Right cardiac atrium (tissue), 5 donors: ENCODE measurements at regions not wholly inside any gene's neighbourhood (a gene's known extent, or its start where the extent isn't known, plus 50 kb on each side); places are given as distances from the start of the nearest gene placed in this dataset.
"Not testable (repeated sequence)": the region's sequence is repeated elsewhere in the genome, so short reads cannot be mapped to it uniquely, and the experiment has no call there.

Source experiments
- ATAC-seq, 2 donors: fragments of 200-7000 bp; cut with Tn5 transposase; one replicate each; pipeline versions ENCODE4 v1.8.0 to v1.9.1; 2020; ENCODE audit warnings: moderate library complexity in 2 of 2, mild to moderate bottlenecking in 1 of 2
- DNase-seq, 3 donors: peaks; one replicate each; pipeline ENCODE4 v3.0.0-alpha.2; 2020
- H3K27ac ChIP-seq: one replicate; pipeline ENCODE4 v1.5.1; 2013; ENCODE audit warnings: mild to moderate bottlenecking, low read length, control low read depth, moderate library complexity
- H3K27me3 ChIP-seq: one replicate; pipeline ENCODE4 v1.6.1; 2013; ENCODE audit not compliant: control insufficient read depth, insufficient read depth
- H3K4me1 ChIP-seq: one replicate; pipeline ENCODE4 v1.6.1; 2013; ENCODE audit warnings: low read length; ENCODE audit not compliant: control insufficient read depth, insufficient read depth
- H3K4me3 ChIP-seq: one replicate; pipeline ENCODE4 v1.5.1; 2013; ENCODE audit warnings: low read length, control low read depth
- H3K9me3 ChIP-seq: one replicate; pipeline ENCODE4 v1.6.1; 2013; ENCODE audit warnings: low read length; ENCODE audit not compliant: control insufficient read depth
- WGBS: extraction: QIAGEN DNeasy Blood & Tissue Kit; methylation state at CpG from one replicate; pipeline ENCODE4 v1.1.7; 2013; 5-methylcytosine and 5-hydroxymethylcytosine counted together
- intact Hi-C, 4 donors: fragments of 100-400 bp; cut with DNase I; formaldehyde crosslinking; loops; one replicate each; pipeline versions ENCODE4 v1.11.0 to v1.14.0; 2022 to 2023
- donor health status: healthy with polysubstance abuse.
- donor health status: DM: no; HTN: yes; CAD: no.
- donor health status: DM: no; HTN: no; CAD: no.
- donor health status: DM: no; HTN: yes; CAD: no; lungs with severe emphysema.
- donor health status: DM: yes; HTN: yes; CAD: no.

GRCh38 chr16:25403852-25404251 lies 146.2 kb upstream of the ZKSCAN2 start:
- Histone ChIP-seq H3K4me1 (no peaks in the 10 kb centered on the region), H3K9me3 (no peaks in the 10 kb centered on the region), H3K27me3 (no peaks in the 10 kb centered on the region), H3K27ac (no peak overlapping the region), H3K4me3 (no peak overlapping the region)
- intact Hi-C loops, result no loop called here
- no peak for ATAC-seq
- WGBS, result 85% methylated on average over 1 of the region's 1 CpG
- no peak for DNase-seq

GRCh38 chr16:25395528-25395927 lies 137.9 kb upstream of the ZKSCAN2 start:
- Histone ChIP-seq H3K4me3 (no peak overlapping the region), H3K27me3 (no peaks in the 10 kb centered on the region), H3K4me1 (no peaks in the 10 kb centered on the region), H3K27ac (no peak overlapping the region), H3K9me3 (no peaks in the 10 kb centered on the region)
- ATAC-seq (no peak), DNase-seq (no peak)
- intact Hi-C loops, result no loop called here

DNA sequence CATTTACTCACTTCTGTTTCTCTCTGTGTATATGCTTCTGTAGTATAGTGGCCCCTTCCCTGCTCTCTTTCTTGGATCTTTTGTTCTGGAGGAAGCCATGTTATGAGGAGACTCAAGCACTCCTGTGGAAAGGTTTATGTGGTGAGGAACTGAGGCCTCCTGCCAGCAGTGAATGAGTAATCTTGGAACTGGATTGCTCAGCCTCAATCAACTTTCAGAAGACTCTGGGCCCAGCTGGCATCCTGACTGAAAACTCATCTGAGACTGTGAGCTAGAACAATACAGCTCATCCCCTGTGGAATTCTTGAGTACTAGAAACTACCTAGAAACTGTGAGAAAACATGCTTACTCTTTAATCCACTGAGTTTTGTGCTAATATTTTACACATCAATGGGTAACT lies 133.1 kb upstream of the ZKSCAN2 start:
- Histone ChIP-seq H3K27me3 (no peaks in the 10 kb centered on the region), H3K27ac (no peak overlapping the region), H3K9me3 (no peaks in the 10 kb centered on the region), H3K4me1 (no peaks in the 10 kb centered on the region), H3K4me3 (no peak overlapping the region)
- ATAC-seq (no peak), DNase-seq (no peak)
- intact Hi-C loops, result no loop called here

GRCh38 chr16:25374556-25374955 lies 116.9 kb upstream of the ZKSCAN2 start:
- no peak overlapping the region for H3K4me3 ChIP-seq
- H3K27me3 ChIP-seq, result no peaks in the 10 kb centered on the region
- H3K9me3 ChIP-seq, result no peaks in the 10 kb centered on the region
- no peak for DNase-seq
- no peak for ATAC-seq
- no peaks in the 10 kb centered on the region for H3K4me1 ChIP-seq
- intact Hi-C loops, result no loop called here
- no peak overlapping the region for H3K27ac ChIP-seq
- 32% methylated on average over 4 of the region's 4 CpGs for WGBS

DNA sequence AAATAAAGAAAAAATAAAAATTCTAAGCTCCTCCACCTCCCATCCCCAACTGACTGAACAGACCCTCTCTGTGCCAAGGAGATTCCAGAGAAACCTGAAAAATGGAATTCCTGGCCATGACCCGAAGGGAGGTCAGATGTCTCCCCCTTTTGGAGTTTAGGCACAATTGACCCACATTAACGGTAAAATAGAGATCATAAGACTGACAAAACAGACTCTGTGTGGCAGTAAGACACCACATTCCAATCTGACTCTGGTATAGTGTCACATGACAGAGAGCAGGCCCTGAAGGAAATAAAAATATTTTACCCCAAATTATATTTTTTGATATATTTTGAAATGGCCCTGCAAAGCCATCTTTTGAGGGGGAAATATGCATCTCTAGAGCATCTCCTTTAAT lies 115.1 kb upstream of the ZKSCAN2 start:
- no peaks in the 10 kb centered on the region for H3K4me1 ChIP-seq
- no peak overlapping the region for H3K4me3 ChIP-seq
- H3K27me3 ChIP-seq, result no peaks in the 10 kb centered on the region
- intact Hi-C loops, result no loop called here
- no peaks in the 10 kb centered on the region for H3K9me3 ChIP-seq
- no peak for ATAC-seq
- no peak overlapping the region for H3K27ac ChIP-seq
- DNase-seq, result no peak
- 68% methylated on average over 2 of the region's 2 CpGs for WGBS

GRCh38 chr16:25371342-25371741 lies 113.7 kb upstream of the ZKSCAN2 start:
- 57% methylated on average over 6 of the region's 6 CpGs for WGBS
- Histone ChIP-seq H3K27ac (no peak overlapping the region), H3K9me3 (no peaks in the 10 kb centered on the region), H3K27me3 (no peaks in the 10 kb centered on the region), H3K4me3 (no peak overlapping the region), H3K4me1 (no peaks in the 10 kb centered on the region)
- ATAC-seq (no peak), DNase-seq (no peak)
- intact Hi-C loops, result no loop called here

- Histone ChIP-seq H3K4me1 (no peaks in the 10 kb centered on the region), H3K9me3 (no peaks in the 10 kb centered on the region), H3K27ac (no peak overlapping the region), H3K27me3 (no peaks in the 10 kb centered on the region), H3K4me3 (no peak overlapping the region)
- intact Hi-C loops, result no loop called here
- ATAC-seq (no peak), DNase-seq (no peak)
- WGBS, result 72% methylated on average over 6 of the region's 6 CpGs
Observed at GRCh38 chr16:25370541-25370940, 112.9 kb upstream of the ZKSCAN2 start.

- DNase-seq (no peak), ATAC-seq (no peak)
- WGBS, result 91% methylated on average over 8 of the region's 8 CpGs
- no peaks in the 10 kb centered on the region for H3K27me3 ChIP-seq
- H3K27ac ChIP-seq, result no peak overlapping the region
- intact Hi-C loops, result no loop called here
- H3K4me3 ChIP-seq, result no peak overlapping the region
- no peaks in the 10 kb centered on the region for H3K9me3 ChIP-seq
- no peaks in the 10 kb centered on the region for H3K4me1 ChIP-seq
Observed at GRCh38 chr16:25367773-25368524, 110.3 kb upstream of the ZKSCAN2 start.

- Histone ChIP-seq H3K4me3 (no peak overlapping the region), H3K9me3 (no peaks in the 10 kb centered on the region), H3K27ac (no peak overlapping the region), H3K27me3 (no peaks in the 10 kb centered on the region), H3K4me1 (no peaks in the 10 kb centered on the region)
- intact Hi-C loops, result no loop called here
- DNase-seq, result no peak
- no peak for ATAC-seq
- 47% methylated on average over 2 of the region's 2 CpGs for WGBS
Observed at GRCh38 chr16:25366078-25366477, 108.4 kb upstream of the ZKSCAN2 start.

DNA sequence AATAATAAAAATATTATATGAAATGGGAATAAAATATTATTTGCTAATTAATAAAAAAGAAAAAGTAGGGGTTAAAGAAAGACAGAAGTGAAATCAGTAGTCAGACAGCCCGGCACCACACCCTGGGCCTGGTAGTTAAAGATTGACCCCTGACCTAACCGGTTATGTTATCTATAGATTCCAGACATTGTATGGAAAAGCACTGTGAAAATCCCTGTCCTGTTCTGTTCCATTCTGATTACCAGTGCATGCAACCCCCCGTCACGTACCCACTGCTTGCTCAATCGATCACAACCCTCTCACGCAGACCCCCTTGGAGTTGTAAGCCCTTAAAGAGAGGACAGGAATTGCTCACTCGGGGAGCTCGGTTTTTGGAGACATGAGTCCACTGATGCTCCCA lies 101.9 kb upstream of the ZKSCAN2 start:
- H3K27me3 ChIP-seq, DNase-seq, intact Hi-C loops, H3K4me1 ChIP-seq, H3K27ac ChIP-seq, H3K4me3 ChIP-seq, ATAC-seq, H3K9me3 ChIP-seq: not testable (repeated sequence)
- 66% methylated on average over 8 of the region's 8 CpGs for WGBS

DNA sequence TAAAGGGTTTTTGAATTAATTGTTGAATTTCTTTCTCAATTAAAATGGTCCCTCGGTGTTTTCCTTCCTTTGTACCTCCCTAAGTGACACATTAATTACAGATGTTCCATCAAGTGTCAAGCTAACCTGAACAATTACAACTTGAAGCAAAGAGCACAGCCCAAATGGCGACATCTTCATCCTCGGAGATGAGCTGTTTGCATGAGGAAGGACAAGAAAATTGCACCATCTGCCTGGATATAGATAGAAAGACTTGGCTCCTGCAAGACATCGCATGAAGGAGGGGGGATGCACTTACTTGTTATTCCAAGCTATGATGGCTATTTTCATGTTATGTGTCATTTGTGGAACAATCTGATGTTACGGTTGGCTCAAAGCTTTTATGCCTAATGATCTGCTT lies 86.4 kb upstream of the ZKSCAN2 start:
- intact Hi-C loops, result no loop called here
- ATAC-seq (no peak), DNase-seq (no peak)
- no peaks in the 10 kb centered on the region for H3K9me3 ChIP-seq
- no peaks in the 10 kb centered on the region for H3K4me1 ChIP-seq
- H3K27ac ChIP-seq, result no peak overlapping the region
- H3K4me3 ChIP-seq, result no peak overlapping the region
- 86% methylated on average over 5 of the region's 5 CpGs for WGBS
- H3K27me3 ChIP-seq, result no peaks in the 10 kb centered on the region

DNA sequence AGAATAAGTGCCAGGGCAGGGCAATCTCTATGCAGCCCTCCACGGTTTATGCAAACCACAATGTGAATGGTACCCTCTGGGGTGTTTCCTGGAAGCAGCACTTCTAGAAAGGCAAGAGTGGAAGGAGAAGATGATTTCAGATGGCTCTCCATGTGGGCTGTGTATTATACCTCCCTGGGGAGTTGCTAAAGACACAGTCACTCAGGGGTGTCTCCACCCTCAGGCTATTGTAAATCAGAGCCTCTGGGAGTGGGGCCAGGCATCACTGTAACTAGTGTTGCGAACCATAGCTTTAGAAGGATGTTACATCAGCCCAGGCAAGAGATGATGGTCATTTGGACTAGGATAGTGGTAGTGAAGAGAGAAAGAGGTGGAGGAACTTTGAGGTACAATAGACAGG lies 83.3 kb upstream of the ZKSCAN2 start:
- Histone ChIP-seq H3K27ac (no peak overlapping the region), H3K4me3 (no peak overlapping the region), H3K4me1 (no peaks in the 10 kb centered on the region), H3K9me3 (no peaks in the 10 kb centered on the region), H3K27me3 (no peaks in the 10 kb centered on the region)
- intact Hi-C loops, result no loop called here
- DNase-seq (no peak), ATAC-seq (no peak)
- WGBS, result 71% methylated on average over 2 of the region's 2 CpGs
